HEK293 (cell line): ENCODE measurements at regions not wholly inside any gene's neighbourhood (a gene's known extent, or its start where the extent isn't known, plus 50 kb on each side); places are given as distances from the start of the nearest gene placed in this dataset.

Experiments used
- CTCF ChIA-PET: fragments of 350-600 bp; formaldehyde crosslinking; extraction: SDS; loops from one replicate; lab custom pipeline; 2021; ENCODE audit warnings: antibody characterized with exemption; lab: Yijun Ruan, JAX
- POLR2A ChIA-PET: fragments of 300-600 bp; formaldehyde crosslinking; extraction: SDS; loops from one replicate; lab custom pipeline; 2020; ENCODE audit warnings: antibody characterized with exemption, inconsistent platforms; lab: Yijun Ruan, JAX
- H3K27ac ChIP-seq: fragments of 200-500 bp; sonication (Bioruptor generic); 2 replicates; pipeline ENCODE4 v1.5.1; 2014; ENCODE audit warnings: low read depth, low read length, control low read depth, inconsistent platforms; ENCODE audit errors: extremely low read depth
- H3K36me3 ChIP-seq, 2 experiments: fragments of 200-500 bp in 1 of 2; sonication (Bioruptor generic) in 1 of 2; 1 replicate in 1 of 2; 2 replicates in 1 of 2; pipeline ENCODE4 v1.5.1; 2014 to 2017; ENCODE audit warnings: inconsistent platforms in 2 of 2, low read length in 2 of 2; ENCODE audit not compliant: control insufficient read depth in 2 of 2, insufficient read depth in 1 of 2
- H3K4me1 ChIP-seq: fragments of 200-500 bp; sonication (Bioruptor generic); 2 replicates; pipeline ENCODE4 v1.5.1; 2014; ENCODE audit warnings: mild to moderate bottlenecking, low read length, inconsistent platforms; ENCODE audit not compliant: control insufficient read depth, insufficient read depth
- H3K4me3 ChIP-seq: 2 replicates; pipeline ENCODE4 v1.5.1; 2011; ENCODE audit warnings: low read depth, mild to moderate bottlenecking, control low read depth, low read length, moderate library complexity
- H3K9me3 ChIP-seq: fragments of 200-500 bp; sonication (Bioruptor generic); 2 replicates; pipeline ENCODE4 v1.5.1; 2014; ENCODE audit warnings: low read depth, low read length, inconsistent platforms; ENCODE audit not compliant: control insufficient read depth, insufficient read depth
- CTCF ChIP-seq: fragments of 450-650 bp; formaldehyde crosslinking; IDR thresholded peaks from 2 replicates; pipeline ENCODE4 v1.5.1; 2016; ENCODE audit warnings: missing biosample characterization, missing genetic modification characterization
- GLI2 ChIP-seq: fragments of 450-650 bp; formaldehyde crosslinking; IDR thresholded peaks from 2 replicates; pipeline ENCODE4; 2017; ENCODE audit warnings: missing biosample characterization, missing genetic modification characterization, low read depth, borderline replicate concordance
- HOXA7 ChIP-seq: sonication (generic); formaldehyde crosslinking; IDR thresholded peaks from 2 replicates; pipeline ENCODE4 v1.8.1; 2022; ENCODE audit warnings: missing genetic modification reagents, borderline replicate concordance
- KLF10 ChIP-seq: fragments of 450-650 bp; IDR thresholded peaks from 2 replicates; pipeline ENCODE4 v1.5.1; 2018; ENCODE audit warnings: missing biosample characterization, mild to moderate bottlenecking, missing genetic modification characterization
- ZIC2 ChIP-seq: fragments of 450-650 bp; formaldehyde crosslinking; IDR thresholded peaks from 2 replicates; pipeline ENCODE4 v1.5.1; 2016; ENCODE audit warnings: missing biosample characterization, missing genetic modification characterization
- ZNF10 ChIP-seq: fragments of 450-650 bp; formaldehyde crosslinking; IDR thresholded peaks from 2 replicates; pipeline ENCODE4 v1.5.1; 2017; ENCODE audit warnings: missing biosample characterization, missing genetic modification characterization
- ZNF138 ChIP-seq: fragments of 450-650 bp; formaldehyde crosslinking; IDR thresholded peaks from 2 replicates; pipeline ENCODE4 v1.5.1; 2016; ENCODE audit warnings: missing biosample characterization, missing genetic modification characterization, borderline replicate concordance
- ZNF423 ChIP-seq: fragments of 450-650 bp; formaldehyde crosslinking; IDR thresholded peaks from 2 replicates; pipeline ENCODE4 v1.5.1; 2016; ENCODE audit warnings: missing biosample characterization, missing genetic modification characterization
- ZNF48 ChIP-seq: fragments of 450-650 bp; formaldehyde crosslinking; IDR thresholded peaks from 2 replicates; pipeline ENCODE4 v1.5.1; 2016; ENCODE audit warnings: missing biosample characterization, missing genetic modification characterization
- ZNF510 ChIP-seq: fragments of 450-650 bp; formaldehyde crosslinking; IDR thresholded peaks from 2 replicates; pipeline ENCODE4 v1.5.1; 2018; ENCODE audit warnings: mild to moderate bottlenecking, missing genetic modification characterization, missing biosample characterization; ENCODE audit not compliant: insufficient replicate concordance
- ZNF549 ChIP-seq: fragments of 450-650 bp; IDR thresholded peaks from 2 replicates; pipeline ENCODE4 v1.5.1; 2018; ENCODE audit warnings: missing biosample characterization, missing genetic modification characterization, mild to moderate bottlenecking, inconsistent platforms, moderate library complexity
- ZSCAN18 ChIP-seq: fragments of 450-650 bp; formaldehyde crosslinking; IDR thresholded peaks from 2 replicates; pipeline ENCODE4 v1.5.1; 2016; ENCODE audit warnings: missing biosample characterization, missing genetic modification characterization
- TF ChIP-seq, protein P1 (sequence below): fragments of 450-650 bp; formaldehyde crosslinking; IDR thresholded peaks from 2 replicates; pipeline ENCODE4 v1.5.1; 2016; ENCODE audit warnings: missing biosample characterization, missing genetic modification characterization
- TF ChIP-seq, protein P2 (sequence below): IDR thresholded peaks from 2 replicates; pipeline ENCODE4 v1.6.1; 2011; ENCODE audit warnings: mild to moderate bottlenecking, low read depth, low read length, borderline replicate concordance
- TF ChIP-seq, protein P3 (sequence below): fragments of 450-650 bp; formaldehyde crosslinking; IDR thresholded peaks from 2 replicates; pipeline ENCODE4 v1.5.0; 2017; ENCODE audit warnings: missing biosample characterization, missing genetic modification characterization, borderline replicate concordance
- TF ChIP-seq, protein P4 (sequence below): fragments of 450-650 bp; formaldehyde crosslinking; IDR thresholded peaks from 2 replicates; pipeline ENCODE4 v1.5.1; 2016; ENCODE audit warnings: missing biosample characterization, missing genetic modification characterization

DNA sequence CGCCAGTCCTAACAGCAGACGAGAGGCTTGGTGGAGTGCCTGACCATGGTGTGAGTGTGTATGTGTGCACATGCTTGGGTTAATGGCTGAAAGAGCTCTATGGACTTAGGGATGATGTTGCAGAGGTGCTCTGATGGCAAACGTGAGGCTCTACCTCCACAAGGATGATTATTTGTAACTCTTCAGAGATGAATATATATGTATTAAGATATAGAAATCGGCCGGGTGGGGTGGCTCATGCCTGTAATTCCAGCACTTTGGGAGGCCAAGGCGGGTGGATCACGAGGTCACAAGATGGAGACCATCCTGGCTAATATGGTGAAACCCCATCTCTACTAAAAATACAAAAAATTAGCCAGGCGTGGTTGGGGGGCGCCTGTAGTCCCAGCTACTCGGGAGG lies 253.4 kb upstream of the CDH18 start:
- CTCF ChIA-PET: interaction anchor here (0.6 kb wide), 1 partner anchor 167 kb away, joined by 3 read pairs; no protein-coding TSS in a partner anchor
- POLR2A ChIA-PET: no interaction called here
- no peaks in the 10 kb centered on the region for H3K9me3 ChIP-seq
- no peak overlapping the region for H3K4me3 ChIP-seq
- TF ChIP-seq KLF10 (tag by site-specific recombination) (no peak), HOXA7 (CRISPR knock-in tag) (no peak), GLI2 (no peak), ZNF138 (no peak), ZNF423 (no peak), ZNF549 (tag by site-specific recombination) (no peak), CTCF (tag by site-specific recombination) (no peak), ZNF48 (tag by site-specific recombination) (no peak), ZIC2 (tag by site-specific recombination) (no peak), ZSCAN18 (tag by site-specific recombination) (no peak), ZNF510 (tag by site-specific recombination) (no peak), ZNF10 (no peak)
- TF ChIP-seq, protein P1, sequence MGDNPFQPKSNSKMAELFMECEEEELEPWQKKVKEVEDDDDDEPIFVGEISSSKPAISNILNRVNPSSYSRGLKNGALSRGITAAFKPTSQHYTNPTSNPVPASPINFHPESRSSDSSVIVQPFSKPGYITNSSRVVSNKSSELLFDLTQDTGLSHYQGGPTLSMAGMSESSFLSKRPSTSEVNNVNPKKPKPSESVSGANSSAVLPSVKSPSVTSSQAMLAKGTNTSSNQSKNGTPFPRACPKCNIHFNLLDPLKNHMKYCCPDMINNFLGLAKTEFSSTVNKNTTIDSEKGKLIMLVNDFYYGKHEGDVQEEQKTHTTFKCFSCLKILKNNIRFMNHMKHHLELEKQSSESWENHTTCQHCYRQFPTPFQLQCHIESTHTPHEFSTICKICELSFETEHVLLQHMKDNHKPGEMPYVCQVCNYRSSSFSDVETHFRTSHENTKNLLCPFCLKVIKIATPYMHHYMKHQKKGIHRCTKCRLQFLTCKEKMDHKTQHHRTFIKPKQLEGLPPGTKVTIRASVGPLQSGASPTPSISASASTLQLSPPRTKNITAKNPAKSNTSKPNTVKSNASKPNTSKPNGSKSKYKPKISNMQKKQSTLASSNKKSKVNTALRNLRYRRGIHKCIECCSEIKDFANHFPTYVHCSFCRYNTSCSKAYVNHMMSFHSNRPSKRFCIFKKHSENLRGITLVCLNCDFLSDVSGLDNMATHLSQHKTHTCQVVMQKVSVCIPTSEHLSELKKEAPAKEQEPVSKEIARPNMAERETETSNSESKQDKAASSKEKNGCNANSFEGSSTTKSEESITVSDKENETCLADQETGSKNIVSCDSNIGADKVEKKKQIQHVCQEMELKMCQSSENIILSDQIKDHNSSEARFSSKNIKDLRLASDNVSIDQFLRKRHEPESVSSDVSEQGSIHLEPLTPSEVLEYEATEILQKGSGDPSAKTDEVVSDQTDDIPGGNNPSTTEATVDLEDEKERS (tag by site-specific recombination): no peak
- TF ChIP-seq, protein P2, sequence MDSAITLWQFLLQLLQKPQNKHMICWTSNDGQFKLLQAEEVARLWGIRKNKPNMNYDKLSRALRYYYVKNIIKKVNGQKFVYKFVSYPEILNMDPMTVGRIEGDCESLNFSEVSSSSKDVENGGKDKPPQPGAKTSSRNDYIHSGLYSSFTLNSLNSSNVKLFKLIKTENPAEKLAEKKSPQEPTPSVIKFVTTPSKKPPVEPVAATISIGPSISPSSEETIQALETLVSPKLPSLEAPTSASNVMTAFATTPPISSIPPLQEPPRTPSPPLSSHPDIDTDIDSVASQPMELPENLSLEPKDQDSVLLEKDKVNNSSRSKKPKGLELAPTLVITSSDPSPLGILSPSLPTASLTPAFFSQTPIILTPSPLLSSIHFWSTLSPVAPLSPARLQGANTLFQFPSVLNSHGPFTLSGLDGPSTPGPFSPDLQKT: no peak
- TF ChIP-seq, protein P3, sequence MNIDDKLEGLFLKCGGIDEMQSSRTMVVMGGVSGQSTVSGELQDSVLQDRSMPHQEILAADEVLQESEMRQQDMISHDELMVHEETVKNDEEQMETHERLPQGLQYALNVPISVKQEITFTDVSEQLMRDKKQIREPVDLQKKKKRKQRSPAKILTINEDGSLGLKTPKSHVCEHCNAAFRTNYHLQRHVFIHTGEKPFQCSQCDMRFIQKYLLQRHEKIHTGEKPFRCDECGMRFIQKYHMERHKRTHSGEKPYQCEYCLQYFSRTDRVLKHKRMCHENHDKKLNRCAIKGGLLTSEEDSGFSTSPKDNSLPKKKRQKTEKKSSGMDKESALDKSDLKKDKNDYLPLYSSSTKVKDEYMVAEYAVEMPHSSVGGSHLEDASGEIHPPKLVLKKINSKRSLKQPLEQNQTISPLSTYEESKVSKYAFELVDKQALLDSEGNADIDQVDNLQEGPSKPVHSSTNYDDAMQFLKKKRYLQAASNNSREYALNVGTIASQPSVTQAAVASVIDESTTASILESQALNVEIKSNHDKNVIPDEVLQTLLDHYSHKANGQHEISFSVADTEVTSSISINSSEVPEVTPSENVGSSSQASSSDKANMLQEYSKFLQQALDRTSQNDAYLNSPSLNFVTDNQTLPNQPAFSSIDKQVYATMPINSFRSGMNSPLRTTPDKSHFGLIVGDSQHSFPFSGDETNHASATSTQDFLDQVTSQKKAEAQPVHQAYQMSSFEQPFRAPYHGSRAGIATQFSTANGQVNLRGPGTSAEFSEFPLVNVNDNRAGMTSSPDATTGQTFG (tag by site-specific recombination): no peak
- TF ChIP-seq, protein P4, sequence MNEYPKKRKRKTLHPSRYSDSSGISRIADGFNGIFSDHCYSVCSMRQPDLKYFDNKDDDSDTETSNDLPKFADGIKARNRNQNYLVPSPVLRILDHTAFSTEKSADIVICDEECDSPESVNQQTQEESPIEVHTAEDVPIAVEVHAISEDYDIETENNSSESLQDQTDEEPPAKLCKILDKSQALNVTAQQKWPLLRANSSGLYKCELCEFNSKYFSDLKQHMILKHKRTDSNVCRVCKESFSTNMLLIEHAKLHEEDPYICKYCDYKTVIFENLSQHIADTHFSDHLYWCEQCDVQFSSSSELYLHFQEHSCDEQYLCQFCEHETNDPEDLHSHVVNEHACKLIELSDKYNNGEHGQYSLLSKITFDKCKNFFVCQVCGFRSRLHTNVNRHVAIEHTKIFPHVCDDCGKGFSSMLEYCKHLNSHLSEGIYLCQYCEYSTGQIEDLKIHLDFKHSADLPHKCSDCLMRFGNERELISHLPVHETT (tag by site-specific recombination): no peak
- no peaks in the 10 kb centered on the region for H3K36me3 ChIP-seq
- no peaks in the 10 kb centered on the region for H3K4me1 ChIP-seq
- H3K27ac ChIP-seq: no peak overlapping the region
